DMS 273 (cell line): ENCODE measurements at regions not wholly inside any gene's neighbourhood (a gene's known extent, or its start where the extent isn't known, plus 50 kb on each side); places are given as distances from the start of the nearest gene placed in this dataset.
"Not testable (repeated sequence)": the region's sequence is repeated elsewhere in the genome, so short reads cannot be mapped to it uniquely, and the experiment has no call there.

ENCODE experiments used
- DNase-seq: peaks from one replicate; lab custom pipeline; 2025; ENCODE audit not compliant: unreplicated experiment; lab: John Stamatoyannopoulos, UW

GRCh38 chr2:6103372-6103771 is 411.2 kb downstream of the SOX11 start:
- no peak for DNase-seq

GRCh38 chr2:6103949-6104348 is 411.8 kb downstream of the SOX11 start:
- DNase-seq: no peak

DNA sequence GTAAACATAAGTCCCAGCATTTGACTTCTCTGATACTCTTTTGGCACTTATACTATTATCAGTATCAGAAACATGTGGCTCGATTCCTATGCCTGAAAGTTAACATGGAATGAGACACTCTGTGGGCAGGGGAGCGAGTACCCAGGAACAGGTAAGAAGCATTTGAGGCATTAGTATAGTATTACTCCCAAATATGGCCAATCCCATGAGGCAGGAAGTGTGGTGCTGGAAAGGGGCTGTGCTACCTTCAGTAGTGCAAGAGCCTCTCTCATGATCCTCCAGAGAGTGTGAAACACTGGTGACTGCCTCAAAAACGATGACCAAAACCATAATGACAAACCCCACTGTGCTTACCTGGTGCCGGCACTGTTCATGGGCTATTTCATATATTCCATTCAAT is 415.1 kb downstream of the SOX11 start:
- DNase-seq: no peak

DNA sequence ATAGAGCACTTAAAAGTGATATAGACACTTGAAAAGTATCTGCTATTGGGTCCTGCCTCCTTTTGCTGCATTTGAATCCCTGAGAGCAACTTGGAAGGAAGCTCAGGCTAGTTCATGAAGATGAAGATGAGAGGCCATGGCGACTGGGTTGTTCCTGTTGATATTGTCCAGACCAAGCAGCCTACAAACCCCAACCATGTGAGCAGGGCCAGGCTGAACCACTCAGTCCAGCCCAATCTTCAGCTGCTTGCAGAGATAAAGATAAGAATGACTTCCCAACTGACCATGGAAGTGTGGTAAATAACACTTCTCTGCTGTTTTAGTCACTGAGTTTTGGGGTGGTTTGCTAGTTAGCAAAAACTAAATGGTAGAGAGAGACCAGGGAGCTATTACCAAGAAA is 417.6 kb downstream of the SOX11 start:
- no peak for DNase-seq

DNA sequence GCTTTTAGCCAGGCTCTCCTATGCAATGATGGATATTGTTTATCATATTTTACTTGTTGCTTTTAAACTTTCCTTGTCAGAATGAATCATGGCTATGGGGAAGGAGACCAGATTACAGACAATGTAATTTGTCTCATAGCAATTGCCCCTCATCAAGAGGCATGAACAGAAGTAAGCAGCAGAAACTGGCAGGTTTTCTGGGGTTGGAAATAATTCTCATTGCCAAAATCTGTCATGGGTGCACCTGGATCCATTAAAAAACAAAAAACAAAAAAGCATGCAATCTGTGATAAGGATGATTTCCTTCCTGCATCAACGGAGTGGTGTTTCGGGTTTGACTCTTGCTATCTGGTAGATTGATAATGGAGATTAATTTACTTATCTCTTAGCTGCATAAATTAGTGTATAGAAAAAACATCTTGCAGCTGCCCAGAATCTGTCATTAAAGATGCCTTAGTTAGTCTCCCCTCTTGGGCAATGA is 419.6 kb downstream of the SOX11 start:
- no peak for DNase-seq

GRCh38 chr2:6113786-6114185 is 421.6 kb downstream of the SOX11 start:
- DNase-seq: no peak

GRCh38 chr2:6127718-6128117 is 435.5 kb downstream of the SOX11 start:
- no peak for DNase-seq

DNA sequence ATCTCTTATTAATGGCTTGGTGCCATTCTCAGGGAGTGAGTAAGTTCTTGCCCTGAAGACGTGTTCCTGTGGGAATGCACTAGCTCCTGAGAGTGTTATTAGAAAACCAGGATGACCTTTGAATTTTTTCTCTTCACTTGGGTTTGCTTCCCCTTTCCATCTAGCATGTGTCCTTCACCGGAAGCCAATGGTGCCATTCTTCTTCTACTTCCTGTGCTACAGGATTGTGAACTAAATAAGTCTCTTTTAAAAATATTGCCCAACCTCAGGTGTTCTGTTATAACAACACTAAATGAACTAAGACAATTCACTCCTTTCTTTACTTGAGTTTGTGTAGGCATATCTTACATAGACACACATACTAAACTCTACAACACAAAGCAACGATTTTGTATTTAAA is 447.0 kb downstream of the SOX11 start:
- DNase-seq: no peak

GRCh38 chr2:6139916-6140315 is 447.7 kb downstream of the SOX11 start:
- DNase-seq: no peak

DNA sequence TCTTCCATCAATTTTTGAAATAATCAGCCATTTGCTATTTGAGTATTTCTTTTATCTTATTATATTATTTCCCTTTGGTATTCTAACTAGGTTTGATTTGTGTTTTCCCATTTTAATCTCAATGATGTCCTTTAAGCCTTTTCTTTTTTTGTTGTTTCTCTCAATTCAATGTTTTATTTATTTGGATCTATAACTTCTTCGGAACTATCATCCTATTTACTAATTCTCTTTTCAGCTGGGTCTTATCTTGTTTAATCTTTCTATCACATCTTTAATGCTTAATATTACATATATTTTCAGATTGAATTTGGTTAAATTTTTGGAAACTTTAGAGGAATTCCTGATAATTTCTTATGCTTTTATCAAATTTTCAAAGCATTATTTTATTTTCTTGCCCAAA is 448.3 kb downstream of the SOX11 start:
- DNase-seq: no peak

GRCh38 chr2:6143812-6144211 is 451.6 kb downstream of the SOX11 start:
- peak; percentile 8 for DNase-seq

GRCh38 chr2:6147215-6147614 is 455.0 kb downstream of the SOX11 start:
- DNase-seq: not testable (repeated sequence)

DNA sequence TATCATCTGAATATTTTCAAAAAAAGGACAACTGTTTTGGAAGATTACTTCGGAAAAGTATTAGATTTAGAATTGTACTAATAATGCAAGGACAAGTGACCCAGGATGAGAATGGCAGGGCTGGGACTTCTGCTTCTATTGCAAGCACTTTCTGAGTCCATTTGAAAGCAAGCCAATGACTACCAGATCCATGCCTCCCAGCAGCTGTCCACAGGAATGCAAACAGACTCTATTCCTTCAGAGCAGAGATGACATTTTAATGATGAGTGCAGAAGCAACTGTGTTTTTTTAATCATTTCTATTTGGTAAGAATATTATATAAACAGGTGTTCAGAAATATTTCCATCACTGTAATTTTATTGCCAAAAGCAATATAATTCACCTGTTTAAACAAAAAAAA is 456.7 kb downstream of the SOX11 start:
- DNase-seq: no peak

DNA sequence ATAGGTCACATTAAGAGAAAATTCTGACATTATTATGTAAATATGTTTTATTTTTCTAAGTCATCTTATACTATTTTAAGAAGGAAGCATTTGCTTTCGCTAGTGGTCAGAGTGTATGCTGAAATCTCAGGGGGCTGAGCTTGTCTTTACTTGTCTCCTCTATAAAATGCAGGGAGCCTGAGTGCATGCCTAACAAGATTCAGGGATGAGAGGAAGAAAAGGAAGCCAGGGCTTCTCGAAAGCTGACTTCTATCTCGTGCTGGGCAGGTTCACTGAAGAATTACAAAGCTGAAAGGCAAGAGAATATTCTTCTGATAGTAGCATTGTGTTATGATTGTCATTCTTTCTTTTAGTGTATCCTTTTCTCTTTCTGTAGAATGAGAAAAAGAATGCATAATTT is 467.4 kb downstream of the SOX11 start:
- no peak for DNase-seq

- DNase-seq: no peak
Observed at GRCh38 chr2:6163932-6164331, 471.7 kb downstream of the SOX11 start.

DNA sequence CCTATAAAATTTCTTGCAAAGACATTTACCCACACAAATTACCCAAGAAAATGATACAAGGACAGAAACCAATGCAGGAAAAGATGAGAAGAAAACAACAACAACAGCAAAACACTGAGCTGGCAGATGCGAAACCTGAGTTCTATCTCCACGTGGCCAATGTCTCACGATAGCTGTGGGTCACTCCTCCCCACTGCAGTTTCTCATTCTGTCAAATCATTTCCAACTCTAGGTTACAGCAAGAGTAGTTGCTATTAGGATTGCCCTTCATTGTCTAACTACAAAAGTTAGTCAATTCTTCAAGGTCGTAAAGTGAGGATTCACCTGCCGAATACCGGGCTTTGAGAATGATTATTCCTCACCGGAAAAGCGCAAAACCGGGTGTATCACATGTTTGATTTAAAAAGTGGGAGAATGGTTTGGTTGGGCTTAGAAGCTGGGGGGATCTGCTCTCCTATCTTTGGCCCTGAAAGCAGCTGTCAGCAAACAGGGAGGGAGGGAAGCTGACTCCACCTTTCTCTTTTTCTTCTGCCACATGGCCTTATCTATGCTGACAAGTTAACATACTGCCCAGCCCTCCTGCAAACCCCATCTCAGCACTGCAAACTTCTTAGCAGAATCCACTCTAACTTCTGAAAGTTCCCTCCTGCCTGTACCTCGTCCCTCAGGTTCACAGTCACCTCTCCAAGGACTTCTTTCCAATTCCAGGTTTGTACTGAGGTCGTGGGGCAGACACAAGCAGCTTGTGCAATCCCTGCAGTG is 473.0 kb downstream of the SOX11 start:
- no peak for DNase-seq

DNA sequence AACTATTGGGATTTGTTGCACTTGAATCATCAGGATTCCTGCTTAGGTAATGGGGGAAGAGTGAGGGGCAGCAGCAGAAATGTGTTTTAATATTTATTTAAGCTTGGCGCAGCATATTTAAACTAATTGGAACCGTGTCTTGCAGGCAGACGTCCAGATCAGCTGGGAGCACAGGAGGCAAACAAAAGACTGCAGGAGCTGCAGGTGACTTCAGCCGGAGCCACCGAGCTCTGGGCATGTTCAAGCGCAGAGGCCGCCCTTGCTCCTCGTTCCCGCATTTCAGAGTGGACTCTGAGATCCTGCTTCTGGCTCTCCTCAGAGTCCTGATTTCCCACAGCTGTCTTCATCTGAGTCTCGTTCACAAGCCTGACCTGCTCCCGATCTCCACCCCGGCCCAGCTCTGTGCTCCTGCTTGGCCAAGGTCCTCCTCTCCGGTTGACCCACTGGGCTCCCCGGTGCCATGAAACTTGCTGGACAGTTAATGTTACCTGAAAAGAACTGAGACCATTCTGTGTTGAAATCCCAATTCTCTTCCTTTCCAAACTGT is 475.5 kb downstream of the SOX11 start:
- DNase-seq: no peak

DNA sequence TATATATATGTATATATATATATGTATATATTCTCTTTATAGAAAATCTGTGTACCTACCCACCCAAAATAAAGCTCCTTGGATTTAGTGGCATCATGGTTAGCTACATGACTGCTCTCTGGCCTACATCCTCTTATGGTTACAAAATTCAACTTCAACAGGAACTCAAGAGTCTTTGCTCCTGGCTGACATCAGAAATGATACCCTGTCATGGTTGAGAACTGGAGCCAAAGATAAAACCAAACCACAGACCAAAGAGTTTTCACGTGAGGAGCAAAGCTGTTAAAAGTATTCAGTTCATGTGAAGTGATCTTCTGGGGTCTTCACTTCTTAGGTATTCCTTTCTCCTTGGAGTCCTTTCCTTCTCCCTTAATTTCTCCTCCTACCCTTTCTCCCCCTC is 476.3 kb downstream of the SOX11 start:
- DNase-seq: no peak

DNA sequence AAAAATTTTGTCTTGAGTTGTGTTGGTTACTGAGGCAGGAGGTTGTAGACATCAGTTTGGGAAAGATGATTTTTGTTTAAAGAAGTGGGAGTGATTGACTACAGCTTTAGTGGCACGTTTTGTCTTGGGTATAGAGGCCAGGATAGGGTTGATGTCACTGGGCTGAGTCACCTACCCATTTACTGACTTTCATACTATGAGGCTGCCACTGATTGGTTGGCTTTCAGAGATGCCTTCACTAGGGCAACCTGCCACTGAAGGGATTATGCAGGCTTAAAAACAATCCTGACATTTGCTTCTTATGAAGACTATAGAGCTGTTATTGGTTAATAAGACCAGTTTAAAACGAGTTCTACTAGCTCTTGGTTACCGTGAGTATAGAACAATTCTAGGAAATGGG is 479.1 kb downstream of the SOX11 start:
- no peak for DNase-seq

GRCh38 chr2:6177811-6178210 is 485.6 kb downstream of the SOX11 start:
- no peak for DNase-seq

DNA sequence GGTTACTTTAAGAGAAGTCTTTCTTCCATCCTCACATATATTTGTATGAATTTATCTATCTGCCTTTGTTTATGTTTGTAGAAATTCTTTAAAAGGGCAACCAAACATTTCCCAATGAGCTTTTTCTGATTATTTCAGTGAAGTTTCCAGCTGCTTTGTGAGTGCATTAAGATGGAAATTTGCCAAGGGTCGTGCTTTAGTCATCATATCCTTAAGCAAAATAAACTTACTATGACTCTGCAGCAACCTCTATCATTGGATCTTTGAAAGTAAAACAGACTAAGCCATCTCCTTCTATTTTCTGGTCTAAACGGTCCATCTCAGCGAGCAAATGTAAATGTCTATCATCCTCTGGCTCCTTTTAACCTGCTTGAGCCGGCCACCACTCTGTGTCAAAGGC is 489.3 kb downstream of the SOX11 start:
- DNase-seq: no peak

DNA sequence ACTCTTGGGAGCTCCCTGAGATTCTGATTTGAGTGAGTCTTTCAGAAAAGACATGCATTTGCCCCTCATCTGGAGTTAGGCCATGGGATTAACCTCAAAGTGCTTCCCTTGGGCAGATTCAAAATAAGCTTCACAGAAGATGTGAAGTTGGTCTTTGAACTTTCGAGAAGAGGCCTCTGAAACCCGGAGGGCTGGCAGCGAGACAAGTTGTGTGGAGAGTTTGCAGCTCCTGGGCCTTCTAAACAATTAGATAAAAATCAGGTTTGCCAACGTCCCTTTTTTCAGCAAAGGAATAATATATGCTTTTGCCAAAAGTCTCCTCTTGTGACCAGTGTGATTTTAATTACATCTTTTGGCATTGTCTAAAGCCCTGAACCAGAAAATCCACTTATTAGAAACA is 489.7 kb downstream of the SOX11 start:
- DNase-seq: no peak

DNA sequence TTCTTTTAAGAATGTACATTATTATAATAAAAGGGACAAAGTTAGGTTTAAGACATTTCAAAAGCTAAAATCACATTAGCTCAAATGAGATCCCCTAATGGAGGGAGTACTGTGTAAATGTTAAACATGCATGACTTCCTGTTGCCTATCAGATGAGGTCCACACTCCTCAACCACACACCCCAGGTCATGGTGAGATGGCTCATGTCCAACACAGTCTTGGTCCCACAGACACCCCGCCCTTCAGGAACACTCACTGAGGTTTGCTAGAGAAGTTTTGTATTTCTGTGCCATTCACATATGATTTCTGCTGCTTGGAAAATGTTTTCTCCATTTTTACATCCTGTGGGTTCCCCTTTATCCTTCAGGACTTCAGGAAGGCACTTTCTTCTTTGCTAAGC is 491.0 kb downstream of the SOX11 start:
- DNase-seq: no peak
